ENCODE measurements at regions not wholly inside any gene's neighbourhood (a gene's known extent, or its start where the extent isn't known, plus 50 kb on each side); places are given as distances from the start of the nearest gene placed in this dataset.
"Not testable (repeated sequence)": the region's sequence is repeated elsewhere in the genome, so short reads cannot be mapped to it uniquely, and the experiment has no call there.

GRCh38 chr5:36423578-36424307 is 122.0 kb upstream of the RANBP3L start:
- peaks cover 7% of the 10 kb centered on the region for H3K4me1 Mint-ChIP-seq (ENCODE audit: low read depth)
- H3K9me3 Mint-ChIP-seq: no peaks in the 10 kb centered on the region
- H3K36me3 Mint-ChIP-seq (ENCODE audit: insufficient read depth): no peaks in the 10 kb centered on the region
- DNase-seq: no peak
- no peak overlapping the region for H3K4me3 Mint-ChIP-seq
- no peak for ATAC-seq
- H3K27me3 Mint-ChIP-seq (ENCODE audit: low read depth): no peaks in the 10 kb centered on the region

- not testable (repeated sequence) for DNase-seq; H3K9me3 Mint-ChIP-seq; H3K4me3 Mint-ChIP-seq; H3K4me1 Mint-ChIP-seq (ENCODE audit: low read depth); H3K36me3 Mint-ChIP-seq (ENCODE audit: insufficient read depth); ATAC-seq; H3K27me3 Mint-ChIP-seq (ENCODE audit: low read depth)
These were observed 124.4 kb upstream of the RANBP3L start for GRCh38 chr5:36426070-36426469.

- H3K9me3 Mint-ChIP-seq: no peaks in the 10 kb centered on the region
- DNase-seq: no peak
- H3K4me3 Mint-ChIP-seq: no peak overlapping the region
- no peaks in the 10 kb centered on the region for H3K36me3 Mint-ChIP-seq (ENCODE audit: insufficient read depth)
- H3K27me3 Mint-ChIP-seq (ENCODE audit: low read depth): peaks cover 3% of the 10 kb centered on the region
- no peak for ATAC-seq
- no peaks in the 10 kb centered on the region for H3K4me1 Mint-ChIP-seq (ENCODE audit: low read depth)
These were observed 133.8 kb upstream of the RANBP3L start for GRCh38 chr5:36435516-36435915.

GRCh38 chr5:36436306-36436705 is 134.6 kb upstream of the RANBP3L start:
- DNase-seq (no peak), ATAC-seq (no peak)
- no peaks in the 10 kb centered on the region for H3K9me3 Mint-ChIP-seq
- no peaks in the 10 kb centered on the region for H3K36me3 Mint-ChIP-seq (ENCODE audit: insufficient read depth)
- H3K4me1 Mint-ChIP-seq (ENCODE audit: low read depth): no peaks in the 10 kb centered on the region
- H3K4me3 Mint-ChIP-seq: no peak overlapping the region
- H3K27me3 Mint-ChIP-seq (ENCODE audit: low read depth): no peaks in the 10 kb centered on the region

- no peaks in the 10 kb centered on the region for H3K27me3 Mint-ChIP-seq (ENCODE audit: low read depth)
- ATAC-seq (no peak), DNase-seq (no peak)
- H3K4me1 Mint-ChIP-seq (ENCODE audit: low read depth): no peaks in the 10 kb centered on the region
- H3K36me3 Mint-ChIP-seq (ENCODE audit: insufficient read depth): no peaks in the 10 kb centered on the region
- H3K9me3 Mint-ChIP-seq: no peaks in the 10 kb centered on the region
- H3K4me3 Mint-ChIP-seq: no peak overlapping the region
These were observed 137.3 kb upstream of the RANBP3L start for GRCh38 chr5:36438765-36439561.

GRCh38 chr5:36440300-36440699 is 138.6 kb upstream of the RANBP3L start:
- H3K4me1 Mint-ChIP-seq (ENCODE audit: low read depth): no peaks in the 10 kb centered on the region
- no peaks in the 10 kb centered on the region for H3K36me3 Mint-ChIP-seq (ENCODE audit: insufficient read depth)
- ATAC-seq: no peak
- no peak for DNase-seq
- H3K9me3 Mint-ChIP-seq: no peaks in the 10 kb centered on the region
- H3K27me3 Mint-ChIP-seq (ENCODE audit: low read depth): no peaks in the 10 kb centered on the region
- H3K4me3 Mint-ChIP-seq: no peak overlapping the region

GRCh38 chr5:36441280-36441679 is 139.6 kb upstream of the RANBP3L start:
- Mint-ChIP-seq H3K27me3 (ENCODE audit: low read depth) (no peaks in the 10 kb centered on the region), H3K4me1 (ENCODE audit: low read depth) (no peaks in the 10 kb centered on the region), H3K9me3 (no peaks in the 10 kb centered on the region)

GRCh38 chr5:36442352-36442751 is 140.7 kb upstream of the RANBP3L start:
- H3K36me3 Mint-ChIP-seq (ENCODE audit: insufficient read depth): no peaks in the 10 kb centered on the region
- no peaks in the 10 kb centered on the region for H3K4me1 Mint-ChIP-seq (ENCODE audit: low read depth)
- ATAC-seq (no peak), DNase-seq (no peak)
- H3K9me3 Mint-ChIP-seq: no peaks in the 10 kb centered on the region
- H3K4me3 Mint-ChIP-seq: no peak overlapping the region
- no peaks in the 10 kb centered on the region for H3K27me3 Mint-ChIP-seq (ENCODE audit: low read depth)

More at GRCh38 chr5:36441280-36441679, 139.6 kb upstream of the RANBP3L start:
- Mint-ChIP-seq H3K4me3 (no peak overlapping the region), H3K36me3 (ENCODE audit: insufficient read depth) (no peaks in the 10 kb centered on the region)
- DNase-seq (no peak), ATAC-seq (no peak)

- Mint-ChIP-seq H3K4me1 (ENCODE audit: low read depth) (no peaks in the 10 kb centered on the region), H3K9me3 (no peaks in the 10 kb centered on the region), H3K4me3 (no peak overlapping the region), H3K36me3 (ENCODE audit: insufficient read depth) (no peaks in the 10 kb centered on the region), H3K27me3 (ENCODE audit: low read depth) (no peaks in the 10 kb centered on the region)
- ATAC-seq: no peak
- DNase-seq: no peak
These were observed 141.1 kb upstream of the RANBP3L start for GRCh38 chr5:36442796-36443195.

- no peaks in the 10 kb centered on the region for H3K36me3 Mint-ChIP-seq (ENCODE audit: insufficient read depth)
- H3K4me3 Mint-ChIP-seq: no peak overlapping the region
- no peak for DNase-seq
- H3K4me1 Mint-ChIP-seq (ENCODE audit: low read depth): no peaks in the 10 kb centered on the region
- no peaks in the 10 kb centered on the region for H3K9me3 Mint-ChIP-seq
- H3K27me3 Mint-ChIP-seq (ENCODE audit: low read depth): no peaks in the 10 kb centered on the region
- ATAC-seq: no peak
These were observed 142.2 kb upstream of the RANBP3L start for GRCh38 chr5:36443941-36444340.

GRCh38 chr5:36444582-36445418 is 143.1 kb upstream of the RANBP3L start:
- no peak overlapping the region for H3K4me3 Mint-ChIP-seq
- no peaks in the 10 kb centered on the region for H3K4me1 Mint-ChIP-seq (ENCODE audit: low read depth)
- H3K9me3 Mint-ChIP-seq: no peaks in the 10 kb centered on the region
- no peak for ATAC-seq
- H3K36me3 Mint-ChIP-seq (ENCODE audit: insufficient read depth): no peaks in the 10 kb centered on the region
- H3K27me3 Mint-ChIP-seq (ENCODE audit: low read depth): no peaks in the 10 kb centered on the region
- no peak for DNase-seq

- Mint-ChIP-seq H3K27me3 (ENCODE audit: low read depth) (no peaks in the 10 kb centered on the region), H3K36me3 (ENCODE audit: insufficient read depth) (no peaks in the 10 kb centered on the region), H3K9me3 (no peaks in the 10 kb centered on the region), H3K4me1 (ENCODE audit: low read depth) (no peaks in the 10 kb centered on the region), H3K4me3 (no peak overlapping the region)
- ATAC-seq: no peak
- DNase-seq: no peak
These were observed 146.1 kb upstream of the RANBP3L start for GRCh38 chr5:36447776-36448175.

GRCh38 chr5:36450229-36451014 is 148.7 kb upstream of the RANBP3L start:
- ATAC-seq (no peak), DNase-seq (no peak)
- no peaks in the 10 kb centered on the region for H3K36me3 Mint-ChIP-seq (ENCODE audit: insufficient read depth)
- no peak overlapping the region for H3K4me3 Mint-ChIP-seq
- no peaks in the 10 kb centered on the region for H3K9me3 Mint-ChIP-seq
- H3K4me1 Mint-ChIP-seq (ENCODE audit: low read depth): no peaks in the 10 kb centered on the region
- H3K27me3 Mint-ChIP-seq (ENCODE audit: low read depth): no peaks in the 10 kb centered on the region

Data from activated T-cell treated with anti-CD3 and anti-CD28 coated beads, Interleukin-2, amount 50 U/mL, for 4 hours (primary cell).